ES-I3 (cell line): ENCODE measurements at regions not wholly inside any gene's neighbourhood (a gene's known extent, or its start where the extent isn't known, plus 50 kb on each side); places are given as distances from the start of the nearest gene placed in this dataset.
"Not testable (repeated sequence)": the region's sequence is repeated elsewhere in the genome, so short reads cannot be mapped to it uniquely, and the experiment has no call there.

Experiments used
- H3K36me3 ChIP-seq: 2 replicates; pipeline ENCODE4 v1.6.1; 2013; ENCODE audit warnings: mild to moderate bottlenecking, low read length, control low read depth, moderate library complexity; ENCODE audit not compliant: insufficient read depth
- H3K4me1 ChIP-seq: 2 replicates; pipeline ENCODE4 v1.6.1; 2013; ENCODE audit warnings: mild to moderate bottlenecking, control low read depth, low read length; ENCODE audit not compliant: insufficient read depth
- H3K9ac ChIP-seq: 2 replicates; pipeline ENCODE4 v1.6.1; 2013; ENCODE audit warnings: low read depth, mild to moderate bottlenecking, low read length, moderate library complexity
- H3K9me3 ChIP-seq: 2 replicates; pipeline ENCODE4 v1.6.1; 2013; ENCODE audit warnings: mild to moderate bottlenecking, low read length, moderate library complexity; ENCODE audit not compliant: control insufficient read depth, insufficient read depth

GRCh38 chr4:83979773-83980172 lies 443.9 kb downstream of the GPAT3 start:
- H3K4me1 ChIP-seq = no peaks in the 10 kb centered on the region
- H3K9me3 ChIP-seq = no peaks in the 10 kb centered on the region
- no peaks in the 10 kb centered on the region for H3K36me3 ChIP-seq
- no peak overlapping the region for H3K9ac ChIP-seq

DNA sequence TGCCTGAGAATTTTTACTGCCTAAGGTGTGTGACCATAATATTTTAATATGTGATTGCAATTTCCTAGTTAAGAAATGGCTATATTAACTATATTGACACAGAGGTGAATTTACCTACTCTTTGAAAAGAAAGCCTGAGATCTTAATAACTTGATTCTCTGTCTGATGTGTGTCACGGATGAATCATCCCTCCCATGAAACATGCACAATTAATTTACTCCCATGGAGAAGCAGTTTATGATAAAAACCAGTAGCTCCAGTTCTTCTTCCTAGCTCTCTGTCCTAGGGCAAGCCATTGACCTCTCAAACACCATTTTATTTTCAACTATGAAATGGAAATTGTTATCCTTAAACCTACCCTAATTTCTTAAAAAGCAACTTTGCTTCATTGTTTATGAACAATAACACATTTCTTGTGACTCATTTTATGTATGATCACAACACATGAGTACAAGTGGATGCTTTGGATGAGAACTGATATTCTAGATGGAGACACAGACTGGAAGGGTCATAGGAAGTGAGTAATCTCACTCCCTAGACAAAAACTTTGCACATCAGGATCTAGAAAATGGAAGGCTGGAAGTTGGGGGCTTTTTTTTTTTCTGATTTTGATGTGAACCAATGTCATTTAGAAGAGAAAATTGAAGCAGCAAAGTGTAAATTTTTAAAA lies 438.3 kb downstream of the GPAT3 start:
- no peak overlapping the region for H3K9ac ChIP-seq
- H3K9me3 ChIP-seq = no peaks in the 10 kb centered on the region

GRCh38 chr4:83964996-83965541 lies 429.2 kb downstream of the GPAT3 start:
- Histone ChIP-seq H3K9me3 (peaks cover 17% of the 10 kb centered on the region), H3K36me3 (no peaks in the 10 kb centered on the region; the same call in none of the 2 replicates), H3K9ac (no peak overlapping the region), H3K4me1 (no peaks in the 10 kb centered on the region)

More for the DNA sequence above, 438.3 kb downstream of the GPAT3 start:
- Histone ChIP-seq H3K36me3 (no peaks in the 10 kb centered on the region), H3K4me1 (no peaks in the 10 kb centered on the region)

- Histone ChIP-seq H3K4me1 (no peaks in the 10 kb centered on the region), H3K36me3 (peaks cover 2% of the 10 kb centered on the region), H3K9ac (no peak overlapping the region), H3K9me3 (peaks cover 28% of the 10 kb centered on the region)
Observed at GRCh38 chr4:83962492-83962891, 426.6 kb downstream of the GPAT3 start.

- peaks cover 2% of the 10 kb centered on the region for H3K36me3 ChIP-seq
- no peak overlapping the region for H3K9ac ChIP-seq
- no peaks in the 10 kb centered on the region for H3K4me1 ChIP-seq
- H3K9me3 ChIP-seq = peaks cover 28% of the 10 kb centered on the region
Observed at GRCh38 chr4:83961575-83961974, 425.7 kb downstream of the GPAT3 start.

DNA sequence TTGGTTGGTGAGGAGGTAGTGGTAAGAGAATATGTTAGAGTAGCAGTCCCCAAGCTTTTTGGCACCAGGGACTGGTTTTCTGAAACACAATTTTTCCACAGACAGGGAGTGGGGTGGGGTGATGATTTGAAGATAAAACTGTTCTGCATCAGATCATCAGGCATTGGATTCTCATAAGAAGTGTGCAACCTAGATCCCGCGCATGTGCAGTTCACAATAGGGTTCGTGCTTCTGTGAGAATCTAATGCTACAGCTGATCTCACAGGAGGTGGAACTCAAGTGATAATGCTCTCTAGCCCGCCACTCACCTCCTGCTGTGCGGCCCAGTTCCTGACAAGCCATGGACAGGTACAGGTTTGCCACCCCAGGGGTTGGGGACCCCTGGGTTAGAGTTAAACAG lies 423.3 kb downstream of the GPAT3 start:
- Histone ChIP-seq H3K9ac (no peak overlapping the region), H3K4me1 (no peaks in the 10 kb centered on the region), H3K36me3 (peaks cover 2% of the 10 kb centered on the region), H3K9me3 (peaks cover 13% of the 10 kb centered on the region; the same call in 1 of the 2 replicates)

GRCh38 chr4:83947830-83948193 lies 411.9 kb downstream of the GPAT3 start:
- Histone ChIP-seq H3K9me3 (no peaks in the 10 kb centered on the region), H3K4me1 (peaks cover 4% of the 10 kb centered on the region; the same call in 1 of the 2 replicates)

GRCh38 chr4:83947125-83947829 lies 411.4 kb downstream of the GPAT3 start:
- Histone ChIP-seq H3K4me1 (peaks cover 4% of the 10 kb centered on the region; the same call in 1 of the 2 replicates), H3K9me3 (peaks cover 2% of the 10 kb centered on the region; the same call in 1 of the 2 replicates), H3K36me3 (no peaks in the 10 kb centered on the region), H3K9ac (no peak overlapping the region)

More at GRCh38 chr4:83947830-83948193, 411.9 kb downstream of the GPAT3 start:
- Histone ChIP-seq H3K36me3 (no peaks in the 10 kb centered on the region), H3K9ac (no peak overlapping the region)

DNA sequence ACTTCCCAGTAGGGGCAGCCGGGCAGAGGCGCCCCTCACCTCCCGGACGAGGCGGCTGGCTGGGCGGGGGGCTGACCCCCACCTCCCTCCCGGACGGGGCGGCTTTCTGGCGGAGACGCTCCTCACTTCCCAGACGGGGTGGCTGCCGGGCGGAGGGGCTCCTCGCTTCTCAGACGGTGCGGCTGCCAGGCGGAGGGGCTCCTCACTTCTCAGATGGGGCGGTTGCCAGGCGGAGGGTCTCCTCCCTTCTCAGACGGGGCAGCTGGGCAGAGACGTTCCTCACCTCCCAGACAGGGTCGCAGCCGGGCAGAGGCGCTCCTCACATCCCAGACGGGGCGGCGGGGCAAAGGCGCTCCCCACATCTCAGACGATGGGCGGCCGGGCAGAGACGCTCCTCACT lies 407.8 kb downstream of the GPAT3 start:
- not testable (repeated sequence) for H3K36me3 ChIP-seq, H3K4me1 ChIP-seq, H3K9ac ChIP-seq, H3K9me3 ChIP-seq

GRCh38 chr4:83932750-83933391 lies 397.0 kb downstream of the GPAT3 start:
- no peaks in the 10 kb centered on the region; the same call in 1 of the 2 replicates for H3K4me1 ChIP-seq
- no peak overlapping the region for H3K9ac ChIP-seq
- no peaks in the 10 kb centered on the region for H3K9me3 ChIP-seq
- H3K36me3 ChIP-seq = no peaks in the 10 kb centered on the region

- H3K9me3 ChIP-seq = no peaks in the 10 kb centered on the region
- no peaks in the 10 kb centered on the region; the same call in 1 of the 2 replicates for H3K4me1 ChIP-seq
- H3K9ac ChIP-seq = no peak overlapping the region
- no peaks in the 10 kb centered on the region for H3K36me3 ChIP-seq
Observed at GRCh38 chr4:83931659-83932438, 395.9 kb downstream of the GPAT3 start.

DNA sequence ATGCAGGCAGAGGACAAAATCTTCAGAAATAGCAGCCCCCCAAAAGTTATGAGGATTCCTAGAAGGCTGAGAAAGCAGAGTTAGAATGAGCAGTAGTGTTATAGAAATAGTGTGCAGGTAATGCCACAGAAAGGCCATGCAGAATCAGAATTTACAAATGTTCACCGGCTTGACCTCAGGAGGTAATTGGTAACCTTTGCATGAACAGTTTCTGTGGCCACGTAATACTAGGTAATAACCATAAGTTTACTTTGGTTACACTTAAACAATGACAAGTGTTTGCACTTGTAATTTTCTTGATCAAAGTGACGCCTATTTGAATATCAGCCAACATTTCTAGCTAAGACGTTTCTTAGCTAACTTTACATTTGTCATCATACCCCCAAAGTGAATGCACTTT lies 393.6 kb downstream of the GPAT3 start:
- Histone ChIP-seq H3K36me3 (no peaks in the 10 kb centered on the region), H3K9ac (no peak overlapping the region), H3K4me1 (no peaks in the 10 kb centered on the region), H3K9me3 (no peaks in the 10 kb centered on the region)

DNA sequence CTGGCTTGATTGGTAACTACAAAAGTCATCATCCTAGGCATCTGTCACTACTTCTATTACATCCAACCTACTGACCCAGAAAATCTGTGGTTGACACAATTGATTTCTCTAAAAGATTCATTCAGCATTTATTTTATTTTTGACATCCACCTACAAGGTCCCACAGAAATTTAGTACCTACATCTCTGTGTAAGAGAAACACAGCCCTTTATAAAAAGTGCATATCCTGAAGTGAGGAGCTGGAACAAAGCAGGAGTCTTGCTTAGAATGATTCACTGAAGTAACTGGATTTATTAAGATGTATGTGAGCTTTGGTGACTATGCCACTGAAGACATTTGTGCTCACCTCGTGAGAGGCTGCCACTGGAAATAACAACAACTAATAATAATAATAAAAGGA lies 391.0 kb downstream of the GPAT3 start:
- no peaks in the 10 kb centered on the region for H3K36me3 ChIP-seq
- H3K4me1 ChIP-seq = peaks cover 19% of the 10 kb centered on the region
- no peak overlapping the region for H3K9ac ChIP-seq
- no peaks in the 10 kb centered on the region for H3K9me3 ChIP-seq

DNA sequence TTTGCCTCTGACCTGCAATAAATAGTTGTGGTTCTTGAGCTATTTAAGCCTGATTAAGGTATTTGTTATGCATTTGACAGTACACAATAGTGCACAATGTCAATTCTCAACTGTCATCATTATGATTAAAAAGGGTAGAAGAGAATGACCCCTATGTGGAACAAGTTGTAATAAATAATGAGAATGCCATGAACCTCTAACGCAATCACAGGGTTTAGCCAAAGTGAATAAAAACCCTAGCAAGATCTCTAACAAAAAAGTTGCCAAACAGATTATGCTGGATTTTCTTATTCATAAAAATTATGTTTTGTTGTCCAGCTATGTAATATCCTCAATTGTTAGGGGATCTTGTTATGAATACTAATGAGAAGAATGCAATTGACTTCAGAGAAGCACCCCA lies 387.4 kb downstream of the GPAT3 start:
- Histone ChIP-seq H3K9me3 (no peaks in the 10 kb centered on the region), H3K9ac (no peak overlapping the region), H3K4me1 (peaks cover 23% of the 10 kb centered on the region), H3K36me3 (no peaks in the 10 kb centered on the region)
